Ovary (tissue), 3 donors: ENCODE measurements at regions not wholly inside any gene's neighbourhood (a gene's known extent, or its start where the extent isn't known, plus 50 kb on each side); places are given as distances from the start of the nearest gene placed in this dataset.

Source experiments
- EP300 ChIP-seq: sonication (generic); formaldehyde crosslinking; IDR thresholded peaks from one replicate; pipeline ENCODE4 v1.6.1; 2017; ENCODE audit warnings: antibody characterized with exemption
- POLR2A ChIP-seq: fragments of 450-650 bp; IDR thresholded peaks from one replicate; pipeline ENCODE4 v1.6.1; 2017; ENCODE audit warnings: antibody characterized with exemption, mild to moderate bottlenecking, moderate library complexity
- TF ChIP-seq, protein P1 (sequence below), 3 donors: fragments of 450-650 bp in 2 of 3; fragments of 200-600 bp in 1 of 3; IDR thresholded peaks; one replicate each; pipeline versions ENCODE4 v1.5.1 to v1.8.0; 2016 to 2022; ENCODE audit warnings: antibody characterized with exemption in 3 of 3, mild to moderate bottlenecking in 1 of 3
- donor health status: DM: no; HTN: no; CAD: no.

DNA sequence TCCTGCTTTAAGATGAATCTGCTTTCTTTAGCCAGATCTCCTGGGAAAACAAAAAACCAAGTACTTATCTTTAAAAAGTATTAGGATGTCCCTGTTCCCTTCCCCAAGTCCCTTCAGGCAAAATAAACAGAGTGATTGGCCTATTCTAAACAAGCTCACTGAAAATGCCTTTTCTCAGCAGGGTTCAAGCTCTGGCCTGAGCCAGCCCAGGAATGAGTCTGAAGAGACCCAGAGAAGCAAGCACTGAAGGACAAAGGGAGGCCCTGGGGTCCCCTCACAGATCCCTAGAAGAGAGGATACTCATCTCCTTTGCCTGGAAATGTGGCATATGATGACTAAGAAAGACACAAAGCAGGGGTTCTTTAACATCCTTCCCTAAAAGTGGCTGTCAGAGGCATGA lies 66.8 kb upstream of the MAP1B start:
- TF ChIP-seq EP300 (no peak), POLR2A (no peak)
- TF ChIP-seq, protein P1, sequence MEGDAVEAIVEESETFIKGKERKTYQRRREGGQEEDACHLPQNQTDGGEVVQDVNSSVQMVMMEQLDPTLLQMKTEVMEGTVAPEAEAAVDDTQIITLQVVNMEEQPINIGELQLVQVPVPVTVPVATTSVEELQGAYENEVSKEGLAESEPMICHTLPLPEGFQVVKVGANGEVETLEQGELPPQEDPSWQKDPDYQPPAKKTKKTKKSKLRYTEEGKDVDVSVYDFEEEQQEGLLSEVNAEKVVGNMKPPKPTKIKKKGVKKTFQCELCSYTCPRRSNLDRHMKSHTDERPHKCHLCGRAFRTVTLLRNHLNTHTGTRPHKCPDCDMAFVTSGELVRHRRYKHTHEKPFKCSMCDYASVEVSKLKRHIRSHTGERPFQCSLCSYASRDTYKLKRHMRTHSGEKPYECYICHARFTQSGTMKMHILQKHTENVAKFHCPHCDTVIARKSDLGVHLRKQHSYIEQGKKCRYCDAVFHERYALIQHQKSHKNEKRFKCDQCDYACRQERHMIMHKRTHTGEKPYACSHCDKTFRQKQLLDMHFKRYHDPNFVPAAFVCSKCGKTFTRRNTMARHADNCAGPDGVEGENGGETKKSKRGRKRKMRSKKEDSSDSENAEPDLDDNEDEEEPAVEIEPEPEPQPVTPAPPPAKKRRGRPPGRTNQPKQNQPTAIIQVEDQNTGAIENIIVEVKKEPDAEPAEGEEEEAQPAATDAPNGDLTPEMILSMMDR (IDR thresholded peaks at IDR 0.05), result no peak
